Right kidney (tissue), 1 donor: ENCODE measurements at regions not wholly inside any gene's neighbourhood (a gene's known extent, or its start where the extent isn't known, plus 50 kb on each side); places are given as distances from the start of the nearest gene placed in this dataset.
"Not testable (repeated sequence)": the region's sequence is repeated elsewhere in the genome, so short reads cannot be mapped to it uniquely, and the experiment has no call there.

ENCODE experiments used
- DNase-seq: peaks from one replicate; pipeline ENCODE4 v3.0.0-alpha.2; 2016

GRCh38 chr13:91248249-91248648 is 99.2 kb upstream of the MIR17HG start:
- no peak for DNase-seq

DNA sequence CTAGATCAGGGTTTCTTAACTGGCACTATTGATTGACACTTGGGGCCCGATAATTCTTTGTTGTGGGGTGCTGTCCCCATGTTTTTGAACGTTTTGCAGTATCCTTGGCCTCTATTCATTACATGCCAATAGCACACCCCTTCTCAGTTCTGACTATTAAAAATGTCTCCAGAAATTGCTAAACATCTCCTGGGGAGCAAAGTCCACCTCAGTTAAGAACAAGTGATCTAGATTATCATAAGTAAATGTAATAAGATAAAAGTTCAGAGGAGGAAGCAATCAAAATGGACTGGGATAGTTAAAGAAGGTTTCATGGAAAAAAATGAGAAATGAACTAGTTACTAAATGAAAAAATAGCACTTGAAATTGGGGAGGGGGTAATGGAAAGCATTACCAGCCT is 98.1 kb upstream of the MIR17HG start:
- no peak for DNase-seq

DNA sequence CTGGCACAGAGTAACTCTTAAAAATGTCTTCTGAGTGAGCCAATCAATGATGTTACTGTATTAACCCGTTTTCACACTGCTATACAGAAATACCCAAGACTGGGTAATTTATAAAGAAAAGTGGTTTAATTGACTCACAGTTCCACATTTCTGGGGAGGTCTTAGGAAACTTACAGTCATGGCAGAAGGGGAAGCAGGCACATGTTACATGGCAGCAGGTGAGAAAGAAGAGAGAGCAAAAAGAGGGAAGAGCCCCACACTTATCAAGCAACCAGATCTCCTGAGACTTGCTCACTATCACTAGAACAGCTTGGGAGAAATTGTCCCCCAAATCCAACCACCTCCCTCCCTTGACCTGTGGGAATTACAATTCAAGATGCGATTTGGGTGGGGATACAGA is 97.6 kb upstream of the MIR17HG start:
- no peak for DNase-seq

DNA sequence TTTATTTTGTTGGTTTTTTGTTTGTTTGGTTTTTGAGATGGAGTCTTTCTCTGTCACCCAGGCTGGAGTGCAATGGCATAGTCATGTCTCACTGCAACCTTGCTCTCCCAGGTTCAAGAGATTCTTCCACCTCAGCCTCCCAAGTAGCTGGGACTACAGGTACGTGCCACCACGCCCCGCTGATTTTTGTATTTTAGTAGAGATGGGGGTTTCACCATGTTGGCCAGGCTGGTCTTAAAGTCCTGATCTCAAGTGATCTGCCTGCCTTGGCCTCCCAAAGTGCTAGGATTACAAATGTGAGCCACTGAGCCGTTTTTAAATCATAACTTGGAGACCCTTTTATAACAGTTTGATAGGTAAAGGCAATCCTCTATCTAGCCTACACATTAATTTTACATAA is 95.9 kb upstream of the MIR17HG start:
- not testable (repeated sequence) for DNase-seq

- no peak for DNase-seq
Measured at GRCh38 chr13:91264484-91264883, 83.0 kb upstream of the MIR17HG start.

- no peak for DNase-seq
Measured at GRCh38 chr13:91269237-91269636, 78.2 kb upstream of the MIR17HG start.

DNA sequence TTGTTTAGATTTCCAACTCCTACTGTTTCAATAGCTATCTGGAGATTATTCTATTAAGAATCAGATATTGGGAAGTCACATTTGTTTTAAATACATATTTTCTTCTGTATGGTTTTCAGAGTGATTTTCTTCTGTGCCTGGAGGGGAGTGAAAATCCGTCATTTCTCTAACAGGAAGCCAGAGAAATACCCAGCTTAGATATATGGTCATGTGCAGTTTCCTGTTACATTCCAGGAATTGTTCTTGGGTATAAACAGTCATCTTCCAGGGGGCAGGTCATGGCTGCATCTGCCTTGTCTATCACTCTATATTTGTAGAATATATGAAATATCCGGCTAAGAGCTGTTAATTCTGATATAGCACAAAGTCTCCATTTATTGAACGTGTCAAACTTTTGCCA is 77.5 kb upstream of the MIR17HG start:
- no peak for DNase-seq

DNA sequence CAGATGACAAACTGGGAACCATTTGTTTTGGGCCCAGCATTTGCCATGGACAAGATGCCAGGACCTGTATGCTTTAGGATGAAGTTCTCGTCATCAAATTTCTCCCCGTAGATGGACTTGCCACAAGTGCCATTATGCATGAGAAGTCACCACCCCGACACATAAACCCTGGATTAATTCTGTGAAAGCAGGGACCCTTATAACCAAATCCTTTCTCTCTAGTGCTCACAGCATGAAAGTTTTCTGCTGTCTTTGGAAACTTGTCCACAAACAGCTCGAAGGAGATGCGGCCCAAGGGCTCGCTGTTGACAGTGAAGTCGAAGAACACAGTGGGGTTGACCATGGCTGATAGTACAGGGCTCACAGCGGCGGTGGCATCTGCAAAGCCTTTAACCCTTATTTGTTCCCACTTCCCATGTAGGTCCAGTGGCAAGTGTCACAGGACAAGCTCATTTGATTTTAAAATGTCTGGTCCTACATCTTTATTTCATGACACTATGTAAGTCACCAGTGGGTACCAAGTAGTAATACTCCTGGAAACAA is 75.2 kb upstream of the MIR17HG start:
- DNase-seq = no peak

DNA sequence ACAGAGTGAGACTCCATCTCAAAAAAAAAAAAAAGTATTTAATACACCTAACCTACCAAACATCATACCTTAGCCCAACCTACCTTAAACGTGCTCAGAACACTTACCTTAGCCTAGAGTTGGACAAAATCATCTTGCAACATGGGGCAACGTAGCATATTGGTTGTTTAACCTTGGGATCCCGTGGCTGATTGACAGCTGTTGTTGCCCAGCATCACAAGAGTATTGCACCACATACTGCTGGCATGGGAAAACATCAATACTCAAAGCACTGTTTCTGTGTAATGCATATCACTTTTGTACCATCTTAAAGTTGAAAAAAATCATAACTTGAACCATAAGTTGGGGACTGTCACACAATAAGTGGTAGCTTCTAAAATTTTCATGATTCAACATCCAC is 73.8 kb upstream of the MIR17HG start:
- DNase-seq = no peak

GRCh38 chr13:91277013-91277676 is 70.3 kb upstream of the MIR17HG start:
- DNase-seq = no peak

DNA sequence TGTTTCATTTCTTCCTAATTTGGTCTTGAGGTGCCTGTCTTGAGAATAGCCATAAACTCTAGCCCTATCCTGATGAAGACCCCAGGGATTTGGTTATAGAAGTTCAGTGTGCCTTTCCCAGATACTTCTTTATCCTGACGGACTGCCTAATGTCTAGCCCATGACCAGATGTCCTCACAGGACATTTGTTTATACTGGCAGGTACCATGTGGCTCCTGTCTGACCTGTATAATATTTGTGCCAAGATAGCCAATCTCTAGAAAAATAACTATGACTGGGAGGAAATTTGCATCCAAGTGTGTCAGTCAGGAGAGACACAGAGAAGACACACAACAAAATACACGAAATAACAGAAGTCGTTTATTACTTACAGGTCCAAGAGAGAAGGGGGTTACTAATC is 69.2 kb upstream of the MIR17HG start:
- DNase-seq = no peak

- no peak for DNase-seq
Measured at GRCh38 chr13:91278888-91279287, 68.6 kb upstream of the MIR17HG start.

GRCh38 chr13:91280801-91281200 is 66.7 kb upstream of the MIR17HG start:
- no peak for DNase-seq

- DNase-seq = no peak
Measured at GRCh38 chr13:91284335-91284734, 63.2 kb upstream of the MIR17HG start.

DNA sequence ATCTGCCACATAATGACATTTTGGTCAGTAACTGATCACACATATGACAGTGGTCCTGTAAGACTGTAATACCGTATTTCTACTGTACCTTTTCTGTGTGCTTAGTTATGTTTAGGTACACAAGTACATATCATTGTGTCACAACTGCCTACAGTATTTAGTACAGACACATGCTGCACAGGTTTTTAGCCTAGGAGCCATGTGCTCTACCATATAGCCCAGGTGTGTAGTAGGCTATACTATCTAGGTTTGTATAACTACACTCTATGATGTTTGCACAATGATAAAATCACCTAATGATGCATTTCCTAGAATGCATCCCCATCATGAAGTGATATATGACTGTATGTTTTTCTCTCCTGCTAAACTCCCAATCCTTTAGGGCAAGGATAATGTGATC is 61.2 kb upstream of the MIR17HG start:
- no peak for DNase-seq

GRCh38 chr13:91291078-91291477 is 56.4 kb upstream of the MIR17HG start:
- no peak for DNase-seq

DNA sequence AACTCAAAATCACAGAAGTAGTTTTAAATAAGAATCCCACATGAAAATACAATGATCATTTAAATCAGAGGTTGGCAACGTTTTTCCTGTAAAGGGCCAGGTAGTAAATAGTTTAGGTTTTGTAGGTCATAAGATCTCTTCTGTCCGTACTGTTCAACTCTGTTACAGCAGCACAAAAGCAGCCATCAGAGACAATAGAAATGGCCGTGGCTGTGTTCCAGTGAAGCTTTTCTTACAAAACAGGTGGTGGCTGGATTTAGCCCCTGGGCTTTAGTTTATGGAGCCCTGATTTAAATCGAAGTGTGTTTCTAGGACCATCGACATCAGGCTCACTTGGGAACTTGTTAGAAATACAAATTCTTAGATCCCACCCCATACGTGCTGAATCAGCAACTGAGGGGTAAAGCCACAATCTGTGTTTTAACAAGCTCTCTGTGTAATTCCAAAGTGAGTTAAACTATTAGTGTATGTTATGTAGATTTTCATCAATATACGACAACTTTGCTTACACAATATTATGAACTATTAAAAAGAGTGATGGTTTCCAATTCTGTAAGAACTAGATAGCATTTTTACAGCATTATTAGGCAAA is 54.8 kb upstream of the MIR17HG start:
- DNase-seq = no peak

GRCh38 chr13:91295712-91296410 is 51.6 kb upstream of the MIR17HG start:
- no peak for DNase-seq

DNA sequence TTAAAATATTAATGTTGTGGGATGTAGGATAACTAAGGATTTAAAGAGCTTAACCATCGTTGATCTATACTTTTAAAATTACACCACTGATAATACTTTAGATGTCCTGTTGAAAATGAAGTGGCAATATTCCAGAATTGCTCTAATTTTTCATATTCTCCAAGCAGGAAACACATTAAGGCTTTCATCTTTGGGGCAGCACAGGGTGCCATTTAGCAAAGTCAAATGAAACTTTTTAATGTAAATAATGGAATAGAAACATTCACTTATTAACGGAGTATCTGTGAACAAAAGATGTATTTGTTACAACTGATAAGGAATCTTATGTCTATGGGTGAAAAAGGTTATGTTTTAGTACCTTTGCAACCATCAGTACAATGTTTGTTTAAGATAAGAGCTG is 50.0 kb upstream of the MIR17HG start:
- DNase-seq = no peak
